ENCODE measurements at regions not wholly inside any gene's neighbourhood (a gene's known extent, or its start where the extent isn't known, plus 50 kb on each side); places are given as distances from the start of the nearest gene placed in this dataset.

GRCh38 chr22:22410121-22410520 lies 98.4 kb downstream of the ZNF280B start:
- Histone ChIP-seq H3K79me1 (ENCODE audit: insufficient read depth, low read depth, low read length, poor library complexity, severe bottlenecking) (no peaks in the 10 kb centered on the region), H2AFZ (ENCODE audit: low read length) (no peak overlapping the region), H3K56ac (ENCODE audit: insufficient read length, low read depth, low read length) (no peak overlapping the region), H3K4me1 (ENCODE audit: insufficient read depth, low read length) (no peaks in the 10 kb centered on the region), H3K9me3 (ENCODE audit: control insufficient read depth, low read depth, low read length) (no peaks in the 10 kb centered on the region), H3K9ac (ENCODE audit: extremely low read depth, insufficient read length, low read length) (no peak overlapping the region), H4K20me1 (ENCODE audit: control insufficient read depth, insufficient read depth, insufficient read length) (no peaks in the 10 kb centered on the region), H2BK5ac (ENCODE audit: insufficient read length, low read length) (no peak overlapping the region), H4K5ac (ENCODE audit: insufficient read length, low read depth, low read length) (no peak overlapping the region), H3K27ac (ENCODE audit: insufficient read length, low read depth, low read length) (no peak overlapping the region), H3K4me2 (ENCODE audit: insufficient read depth, insufficient read length, low read length) (no peak overlapping the region), H2AK5ac (ENCODE audit: insufficient read length, low read length) (no peak overlapping the region), H4K8ac (replicated peaks; ENCODE audit: insufficient read length, low read depth, low read length) (no peak overlapping the region), H3K23me2 (ENCODE audit: insufficient read length, low read depth, low read length, poor library complexity, severe bottlenecking) (no peaks in the 10 kb centered on the region), H3T11ph (ENCODE audit: low read length) (no peak overlapping the region), H2BK20ac (ENCODE audit: low read depth, low read length, poor library complexity, severe bottlenecking) (no peak overlapping the region), H4K91ac (ENCODE audit: insufficient read length, low read depth, low read length) (no peak overlapping the region), H3K79me2 (ENCODE audit: insufficient read depth, low read length) (no peaks in the 10 kb centered on the region), H3K4ac (ENCODE audit: low read depth, low read length) (no peak overlapping the region), H3K27me3 (ENCODE audit: insufficient read depth, low read length) (peaks cover 63% of the 10 kb centered on the region), H2BK120ac (ENCODE audit: low read depth, low read length, poor library complexity, severe bottlenecking) (no peak overlapping the region), H3K14ac (ENCODE audit: insufficient read depth, low read length) (no peak overlapping the region), H3K18ac (ENCODE audit: insufficient read length, low read depth, low read length) (no peak overlapping the region), H2BK15ac (ENCODE audit: low read depth, low read length) (no peak overlapping the region), H2BK12ac (ENCODE audit: insufficient read length, low read depth, low read length) (no peak overlapping the region), H3K23ac (ENCODE audit: insufficient read length, low read depth, low read length) (no peak overlapping the region)
- H3K36me3 Mint-ChIP-seq (ENCODE audit: insufficient read depth in 1 of 3, low read depth in 3 of 3) = no peaks in the 10 kb centered on the region
- H3K27me3 Mint-ChIP-seq (ENCODE audit: low read depth) = peaks cover 100% of the 10 kb centered on the region
- no peaks in the 10 kb centered on the region for H3K4me1 Mint-ChIP-seq
- no peak for DNase-seq
- WGBS (ENCODE audit: extremely low coverage, insufficient read length, low lambda C conversion rate) = no CpG with 5 or more reads among the region's 5 CpGs
- no peak for TF ChIP-seq CTCF (conservative IDR thresholded peaks at IDR 0.05)
- H3K9me3 Mint-ChIP-seq = peaks cover 7 to 9% of the 10 kb centered on the region in 2 experiments; a peak in 4 of 5 replicates
- no peak overlapping the region for H3K4me3 Mint-ChIP-seq
- no peak overlapping the region for H3K27ac Mint-ChIP-seq
